HG02852 (cell line): ENCODE measurements at regions not wholly inside any gene's neighbourhood (a gene's known extent, or its start where the extent isn't known, plus 50 kb on each side); places are given as distances from the start of the nearest gene placed in this dataset.

Experiments
- ATAC-seq: cut with Tn5 transposase; IDR thresholded peaks from one replicate; pipeline ENCODE4 v1.9.1; 2021; ENCODE audit warnings: mild to moderate bottlenecking, moderate library complexity; ENCODE audit not compliant: unreplicated experiment

DNA sequence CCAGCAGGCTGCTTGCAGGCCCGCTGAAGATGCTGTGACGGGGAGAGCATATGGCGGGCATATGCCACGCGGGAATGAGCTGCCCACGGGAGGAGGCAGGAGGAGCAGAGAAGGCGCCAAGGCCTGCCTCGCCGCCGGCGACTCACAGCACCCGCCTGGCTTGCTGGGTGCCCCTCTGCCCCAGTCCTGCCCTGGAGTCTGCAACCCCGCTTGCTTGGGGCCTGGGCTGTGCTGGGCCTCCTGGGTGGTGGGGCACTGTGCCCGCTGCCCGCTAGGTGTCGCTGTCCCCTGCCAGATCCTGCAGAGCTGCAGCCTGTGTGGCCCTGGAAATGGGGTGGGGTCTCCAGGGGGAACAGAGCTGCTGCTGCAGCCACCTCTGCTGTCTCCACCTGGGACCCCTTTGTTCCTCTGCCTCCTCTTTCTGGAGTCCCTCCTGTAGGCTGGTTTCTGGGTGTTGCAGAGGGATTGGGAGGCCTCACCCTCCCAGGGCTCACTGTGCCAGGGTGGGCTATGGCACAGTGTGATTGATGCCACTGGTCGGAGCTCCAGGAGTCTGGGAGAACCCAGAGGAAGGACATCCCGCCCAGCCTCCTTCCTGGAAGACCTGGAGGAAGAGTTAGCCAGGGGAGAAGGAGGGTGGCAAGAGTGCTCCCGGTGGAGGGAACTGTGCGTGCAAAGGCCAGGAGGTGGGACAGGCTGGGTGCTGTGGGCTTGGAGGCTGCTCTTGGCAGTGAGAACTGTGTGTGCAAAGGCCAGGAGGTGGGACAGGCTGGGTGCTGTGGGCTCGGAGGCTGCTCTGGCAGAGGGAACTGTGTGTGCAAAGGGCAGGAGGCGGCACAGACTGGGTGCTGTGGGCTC, 141.0 kb upstream of the CIBAR2 start:
- ATAC-seq, result peak; percentile 74

GRCh38 chr16:85254051-85254450, 141.8 kb upstream of the CIBAR2 start:
- ATAC-seq, result no peak

- no peak for ATAC-seq
These were observed 142.6 kb upstream of the CIBAR2 start for GRCh38 chr16:85254921-85255320.

DNA sequence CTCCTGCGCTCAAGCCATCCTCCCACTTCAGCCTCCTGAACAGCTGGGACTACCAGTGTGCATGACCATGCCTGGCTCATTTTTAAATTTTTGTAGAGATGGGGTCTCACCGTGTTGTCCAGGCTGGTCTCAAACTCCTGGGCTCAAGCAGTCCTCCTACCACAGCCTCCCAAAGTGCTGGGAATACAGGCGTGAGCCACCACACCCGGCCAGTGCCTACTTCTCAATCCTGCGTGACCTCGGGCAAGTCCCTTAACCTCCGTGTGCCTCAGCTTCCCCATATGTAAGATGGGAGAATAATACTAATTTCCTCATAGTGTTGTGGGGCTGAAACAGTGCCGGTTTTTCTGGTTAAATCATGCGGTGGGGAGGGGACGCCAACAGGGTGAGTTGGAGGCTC, 143.5 kb upstream of the CIBAR2 start:
- ATAC-seq, result no peak

DNA sequence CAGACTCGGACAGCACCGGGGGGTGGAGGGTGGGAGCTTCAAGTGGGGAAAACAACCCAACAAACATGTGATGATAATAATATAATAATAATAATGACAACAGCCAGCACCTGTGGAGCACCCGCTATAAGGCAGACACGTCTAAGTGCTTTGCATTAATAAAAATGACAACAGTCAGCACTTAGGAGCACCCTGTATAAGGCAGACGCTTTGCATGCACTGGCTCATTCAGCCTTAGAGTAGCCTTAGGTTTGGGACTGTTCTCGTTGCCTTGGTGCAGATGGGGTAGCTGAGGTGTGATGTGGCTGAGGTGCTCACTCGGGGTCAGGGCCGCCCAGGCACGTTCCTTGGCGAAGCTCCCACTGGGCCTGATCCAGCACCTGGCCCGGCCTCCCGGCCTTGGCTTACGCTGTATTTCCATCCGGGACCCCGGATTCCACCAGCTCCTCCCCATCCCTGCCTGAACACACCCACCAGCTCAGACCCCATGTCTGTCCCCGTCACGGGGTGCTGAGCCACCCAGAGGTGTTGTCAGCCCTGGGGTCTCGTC, 144.0 kb upstream of the CIBAR2 start:
- no peak for ATAC-seq

DNA sequence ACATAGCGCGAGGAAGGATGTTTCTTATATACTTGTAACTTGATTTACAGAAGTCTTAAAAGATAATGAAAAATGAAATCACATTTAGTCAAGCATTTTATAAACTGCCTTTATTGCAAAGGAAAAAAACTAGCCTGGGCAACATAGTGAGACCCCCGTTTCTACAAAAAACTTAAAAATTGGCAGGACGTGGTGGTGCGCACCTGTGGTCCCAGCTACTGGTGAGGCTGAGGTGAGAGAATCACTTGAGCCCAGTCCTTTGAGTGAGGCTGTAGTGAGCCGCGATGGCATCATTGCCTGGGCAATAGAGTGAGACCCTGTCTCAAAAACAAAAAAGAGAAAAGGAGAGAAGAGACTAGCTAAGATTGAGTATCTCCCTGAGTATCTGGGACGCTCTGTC, 145.2 kb upstream of the CIBAR2 start:
- ATAC-seq, result no peak

- ATAC-seq, result no peak
These were observed 145.9 kb upstream of the CIBAR2 start for GRCh38 chr16:85258166-85258565.

DNA sequence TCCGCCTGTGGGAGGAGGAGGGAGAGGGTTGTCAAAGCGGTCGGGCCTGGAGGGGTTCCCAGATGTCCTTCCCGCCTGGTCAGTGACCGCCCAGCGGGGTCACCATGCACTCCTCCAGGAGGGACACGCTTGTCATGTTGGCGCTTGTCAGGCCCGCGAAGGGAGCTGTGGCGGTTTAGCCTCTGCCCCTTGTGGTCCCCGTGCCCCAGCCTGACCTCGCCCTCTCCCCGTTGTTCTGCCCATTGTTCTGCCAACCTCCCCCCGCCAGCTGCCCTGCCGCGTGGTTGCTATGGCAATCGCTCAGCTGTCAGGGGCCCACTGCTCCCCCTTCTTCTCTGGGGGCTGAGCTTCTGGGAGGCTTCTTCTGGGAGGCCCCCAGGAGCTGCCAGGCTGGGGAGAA, 146.4 kb upstream of the CIBAR2 start:
- no peak for ATAC-seq

DNA sequence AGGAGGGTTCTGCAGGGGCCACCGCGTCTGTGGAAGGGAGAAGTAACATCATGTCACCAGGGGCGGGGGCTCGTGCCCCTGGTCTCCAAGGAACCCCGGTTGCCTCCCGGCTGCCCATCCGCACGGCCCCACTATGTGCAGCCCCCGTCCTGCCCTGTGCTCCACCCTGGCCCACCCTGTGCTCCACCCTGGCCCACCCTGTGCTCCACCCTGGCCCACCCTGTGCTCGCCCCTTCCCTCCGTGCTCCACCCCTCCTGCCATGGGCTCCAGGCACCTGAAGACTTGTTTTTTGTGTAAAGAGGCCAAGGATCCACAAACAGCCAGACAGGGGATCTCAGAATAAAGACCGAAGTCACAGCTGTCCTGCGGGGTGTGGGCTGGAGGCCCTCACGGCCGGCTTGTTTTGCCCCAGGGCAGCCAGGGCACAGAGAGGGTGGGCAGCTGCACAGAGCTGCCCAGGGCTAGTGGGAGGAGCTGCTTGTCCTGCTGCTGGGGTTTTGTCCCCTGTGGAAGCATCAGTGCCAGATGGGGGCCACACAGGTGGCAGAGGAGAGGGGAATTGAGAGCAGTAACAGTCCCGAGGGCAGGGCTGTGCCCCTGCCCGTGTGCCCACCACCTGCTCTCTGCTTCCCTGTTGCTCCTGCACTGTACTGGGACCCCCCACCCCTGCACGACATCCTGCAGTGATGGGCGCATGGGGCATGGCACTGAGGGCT, 147.0 kb upstream of the CIBAR2 start:
- no peak for ATAC-seq

GRCh38 chr16:85259832-85260167, 147.5 kb upstream of the CIBAR2 start:
- ATAC-seq, result no peak

- no peak for ATAC-seq
These were observed 148.9 kb upstream of the CIBAR2 start for GRCh38 chr16:85261204-85261603.

DNA sequence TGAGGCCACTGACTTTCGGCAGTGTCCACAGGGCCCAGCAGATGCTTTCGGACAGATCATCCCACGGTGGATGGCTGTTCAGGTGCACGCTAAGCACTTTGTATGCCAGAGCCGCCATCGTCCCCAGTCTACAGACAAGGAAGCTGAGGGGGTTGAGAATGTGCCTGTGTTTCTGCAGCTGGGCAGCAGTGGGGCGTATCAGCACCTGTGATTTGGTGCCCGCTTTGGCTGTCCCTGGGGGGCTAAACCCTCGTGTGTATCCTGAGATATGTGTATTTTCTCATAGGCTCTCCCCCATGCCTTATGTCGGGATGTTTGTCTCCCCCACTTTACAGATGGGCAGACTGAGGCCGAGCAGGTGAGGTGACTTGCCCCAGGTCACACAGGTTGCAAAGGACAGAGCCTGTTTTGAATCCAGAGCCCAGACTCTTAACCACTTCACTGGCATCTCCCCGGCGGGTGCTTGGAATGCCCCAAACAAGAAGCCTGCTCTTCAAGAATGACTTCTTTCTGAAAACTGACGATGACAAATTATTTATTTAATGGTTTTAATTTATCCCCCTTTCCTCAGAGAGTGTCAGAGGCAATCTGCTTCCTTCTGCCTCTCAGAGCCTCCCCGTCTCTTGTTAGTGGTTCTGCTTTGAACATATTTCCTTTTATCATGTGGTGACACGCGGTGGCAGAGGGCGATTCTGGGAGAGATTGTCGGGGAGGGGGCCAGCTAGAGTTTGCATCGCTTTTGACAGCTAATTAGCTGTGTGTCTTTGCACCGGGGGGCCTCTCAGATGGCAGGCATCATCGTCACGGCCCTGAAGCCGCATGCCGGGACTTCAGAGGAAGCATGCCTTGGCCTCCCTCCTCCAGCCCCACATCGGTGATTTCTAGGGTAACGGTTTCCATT, 149.6 kb upstream of the CIBAR2 start:
- no peak for ATAC-seq

DNA sequence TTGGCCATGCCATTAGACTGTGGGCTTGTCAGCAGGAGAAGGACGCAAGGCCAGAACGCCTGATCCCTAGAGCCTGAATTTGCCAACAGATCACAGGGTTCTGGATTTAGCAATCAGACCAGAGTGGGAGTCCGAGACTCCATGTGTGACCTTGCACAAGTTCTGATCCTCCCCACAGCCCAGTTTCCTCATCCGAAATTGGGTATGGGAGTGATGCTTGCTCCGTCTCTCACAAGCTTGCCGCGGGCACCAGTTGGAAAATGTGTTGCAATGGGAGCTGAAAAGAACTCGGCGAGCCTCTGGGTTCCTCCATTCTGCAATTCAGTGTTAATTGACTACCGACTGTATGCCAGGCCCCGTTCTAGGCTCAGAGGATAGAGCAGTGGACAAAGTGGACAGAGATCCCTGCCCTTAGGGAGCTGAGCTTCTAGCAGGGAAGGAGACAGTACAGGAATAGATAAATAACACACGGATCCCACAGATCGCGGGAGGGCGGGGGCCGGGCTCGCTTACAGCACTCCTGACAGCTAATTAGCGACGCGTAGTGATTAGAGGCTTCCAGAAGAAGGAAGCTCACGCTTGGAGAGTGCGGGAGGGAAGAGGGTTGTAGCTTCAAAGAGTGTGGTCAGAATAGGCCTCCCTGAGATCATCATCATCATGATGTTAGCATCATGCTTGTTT, 150.4 kb upstream of the CIBAR2 start:
- no peak for ATAC-seq

GRCh38 chr16:85263239-85263585, 150.9 kb upstream of the CIBAR2 start:
- ATAC-seq, result no peak

GRCh38 chr16:85264752-85265151, 152.5 kb upstream of the CIBAR2 start:
- no peak for ATAC-seq

- ATAC-seq, result no peak
These were observed 153.0 kb upstream of the CIBAR2 start for GRCh38 chr16:85265161-85265784.

- ATAC-seq, result no peak
These were observed 153.5 kb upstream of the CIBAR2 start for GRCh38 chr16:85265810-85266209.

DNA sequence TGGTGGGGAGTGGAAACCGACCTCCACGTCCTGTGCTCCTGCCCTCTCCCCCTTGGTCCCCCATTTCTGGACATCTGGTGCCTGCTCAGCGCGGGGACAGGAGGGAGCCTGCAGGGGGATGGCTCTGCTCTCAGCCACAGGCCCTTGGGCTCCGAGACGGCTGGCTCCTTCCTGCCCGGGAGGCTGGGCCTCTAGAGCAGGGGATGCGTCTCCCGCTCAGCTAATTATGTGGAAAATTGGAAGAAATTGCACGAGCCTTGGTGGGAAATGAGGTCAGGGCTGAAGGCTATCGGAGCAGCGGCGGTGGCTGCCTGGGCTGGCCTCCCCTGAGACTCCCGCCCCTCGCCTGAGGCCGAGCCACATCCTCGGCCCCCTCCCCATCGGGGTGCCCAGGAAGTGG, 154.6 kb upstream of the CIBAR2 start:
- no peak for ATAC-seq

- ATAC-seq, result no peak
These were observed 155.2 kb upstream of the CIBAR2 start for GRCh38 chr16:85267414-85267945.

- no peak for ATAC-seq
These were observed 156.9 kb upstream of the CIBAR2 start for GRCh38 chr16:85269165-85269564.
